ENCODE measurements at regions not wholly inside any gene's neighbourhood (a gene's known extent, or its start where the extent isn't known, plus 50 kb on each side); places are given as distances from the start of the nearest gene placed in this dataset.
A peak's percentile ranks its signal among the peaks of the same experiment; 100 is the strongest.

DNA sequence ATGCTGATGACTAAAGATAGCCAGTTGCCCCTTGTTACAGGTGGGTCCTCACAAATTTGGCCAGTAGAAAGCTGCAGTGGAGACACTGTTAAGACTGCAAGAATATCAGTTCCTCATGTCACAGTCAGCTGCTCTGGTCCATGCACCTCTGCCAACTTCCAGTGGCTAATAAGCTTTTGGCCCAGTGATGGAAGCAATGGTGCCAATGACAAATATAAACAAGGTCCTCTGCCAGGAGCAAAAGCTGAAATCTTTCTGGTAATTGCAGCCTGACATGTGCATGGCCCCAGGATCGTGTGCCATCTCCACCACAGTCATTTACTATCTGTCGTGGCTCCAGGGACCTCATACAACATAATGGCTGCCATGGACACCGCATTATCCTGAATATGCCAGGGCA lies 85.4 kb upstream of the TMEM260 start:
- Histone ChIP-seq H3K79me2 (ENCODE audit: insufficient read depth, low read length) (no peaks in the 10 kb centered on the region), H3K4me3 (ENCODE audit: low read depth in 1 of 2, low read length in 2 of 2) (no peak overlapping the region), H3K4me2 (ENCODE audit: insufficient read depth, low read length) (no peak overlapping the region), H3K36me3 (ENCODE audit: insufficient read depth, low read length) (no peaks in the 10 kb centered on the region), H3K9ac (ENCODE audit: low read depth, low read length) (no peak overlapping the region), H3K4me1 (ENCODE audit: insufficient read depth, low read length) (peaks cover 12% of the 10 kb centered on the region), H2AFZ (ENCODE audit: low read depth, low read length) (no peak overlapping the region), H3K9me3 (ENCODE audit: insufficient read depth, low read length, severe bottlenecking) (no peaks in the 10 kb centered on the region), H3K27ac (ENCODE audit: low read length) (no peak overlapping the region), H3K27me3 (ENCODE audit: insufficient read depth, low read length, poor library complexity) (no peaks in the 10 kb centered on the region), H4K20me1 (ENCODE audit: insufficient read depth, low read length) (no peaks in the 10 kb centered on the region)
- ATAC-seq (ENCODE audit: insufficient read depth, low read depth): no peak
- TF ChIP-seq, protein P1, sequence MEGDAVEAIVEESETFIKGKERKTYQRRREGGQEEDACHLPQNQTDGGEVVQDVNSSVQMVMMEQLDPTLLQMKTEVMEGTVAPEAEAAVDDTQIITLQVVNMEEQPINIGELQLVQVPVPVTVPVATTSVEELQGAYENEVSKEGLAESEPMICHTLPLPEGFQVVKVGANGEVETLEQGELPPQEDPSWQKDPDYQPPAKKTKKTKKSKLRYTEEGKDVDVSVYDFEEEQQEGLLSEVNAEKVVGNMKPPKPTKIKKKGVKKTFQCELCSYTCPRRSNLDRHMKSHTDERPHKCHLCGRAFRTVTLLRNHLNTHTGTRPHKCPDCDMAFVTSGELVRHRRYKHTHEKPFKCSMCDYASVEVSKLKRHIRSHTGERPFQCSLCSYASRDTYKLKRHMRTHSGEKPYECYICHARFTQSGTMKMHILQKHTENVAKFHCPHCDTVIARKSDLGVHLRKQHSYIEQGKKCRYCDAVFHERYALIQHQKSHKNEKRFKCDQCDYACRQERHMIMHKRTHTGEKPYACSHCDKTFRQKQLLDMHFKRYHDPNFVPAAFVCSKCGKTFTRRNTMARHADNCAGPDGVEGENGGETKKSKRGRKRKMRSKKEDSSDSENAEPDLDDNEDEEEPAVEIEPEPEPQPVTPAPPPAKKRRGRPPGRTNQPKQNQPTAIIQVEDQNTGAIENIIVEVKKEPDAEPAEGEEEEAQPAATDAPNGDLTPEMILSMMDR (IDR thresholded peaks at IDR 0.05; ENCODE audit: borderline replicate concordance, extremely low read depth, low read length, poor library complexity, severe bottlenecking): no peak
- TF ChIP-seq EZH2 (IDR thresholded peaks at IDR 0.05; ENCODE audit: borderline replicate concordance, low read depth, low read length, severe bottlenecking): no peak
- DNase-seq: no peak

DNA sequence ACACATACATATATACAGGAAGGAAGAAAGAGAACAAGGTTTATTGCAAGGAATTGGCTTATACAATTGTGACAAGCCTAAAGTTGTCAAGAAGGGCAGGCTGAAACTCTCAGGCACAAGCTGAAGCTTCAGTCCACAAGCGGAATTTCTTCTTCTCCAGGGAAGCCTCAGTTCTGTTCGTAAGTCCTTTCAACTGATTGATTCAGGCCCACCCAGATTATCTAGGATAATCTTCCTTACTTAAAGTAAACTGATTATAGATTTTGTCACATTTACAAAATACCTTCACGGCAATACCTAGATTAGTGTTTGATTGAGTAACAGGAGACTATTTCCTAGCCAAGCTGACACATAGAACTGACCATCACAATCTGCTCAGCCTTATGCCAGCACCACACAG lies 81.5 kb upstream of the TMEM260 start:
- Histone ChIP-seq H4K20me1 (ENCODE audit: insufficient read depth, low read length) (no peaks in the 10 kb centered on the region), H3K9me3 (ENCODE audit: insufficient read depth, low read length, severe bottlenecking) (no peaks in the 10 kb centered on the region), H3K9ac (ENCODE audit: low read depth, low read length) (no peak overlapping the region), H3K4me2 (ENCODE audit: insufficient read depth, low read length) (no peak overlapping the region), H3K36me3 (ENCODE audit: insufficient read depth, low read length) (no peaks in the 10 kb centered on the region), H3K79me2 (ENCODE audit: insufficient read depth, low read length) (no peaks in the 10 kb centered on the region), H2AFZ (ENCODE audit: low read depth, low read length) (no peak overlapping the region), H3K27ac (ENCODE audit: low read length) (no peak overlapping the region), H3K4me3 (ENCODE audit: low read depth in 1 of 2, low read length in 2 of 2) (no peak overlapping the region), H3K4me1 (ENCODE audit: insufficient read depth, low read length) (peaks cover 7% of the 10 kb centered on the region), H3K27me3 (ENCODE audit: insufficient read depth, low read length, poor library complexity) (no peaks in the 10 kb centered on the region)
- TF ChIP-seq, protein P1 (IDR thresholded peaks at IDR 0.05; ENCODE audit: borderline replicate concordance, extremely low read depth, low read length, poor library complexity, severe bottlenecking): no peak
- no peak for TF ChIP-seq EZH2 (IDR thresholded peaks at IDR 0.05; ENCODE audit: borderline replicate concordance, low read depth, low read length, severe bottlenecking)
- ATAC-seq (ENCODE audit: insufficient read depth, low read depth) (no peak), DNase-seq (no peak)

GRCh38 chr14:56501909-56502530 lies 77.6 kb upstream of the TMEM260 start:
- TF ChIP-seq, protein P1 (IDR thresholded peaks at IDR 0.05; ENCODE audit: borderline replicate concordance, extremely low read depth, low read length, poor library complexity, severe bottlenecking): no peak
- TF ChIP-seq EZH2 (IDR thresholded peaks at IDR 0.05; ENCODE audit: borderline replicate concordance, low read depth, low read length, severe bottlenecking): no peak
- Histone ChIP-seq H3K4me1 (ENCODE audit: insufficient read depth, low read length) (peaks cover 7% of the 10 kb centered on the region), H3K27me3 (ENCODE audit: insufficient read depth, low read length, poor library complexity) (peaks cover 5% of the 10 kb centered on the region), H3K36me3 (ENCODE audit: insufficient read depth, low read length) (no peaks in the 10 kb centered on the region), H3K4me2 (ENCODE audit: insufficient read depth, low read length) (0 out of 2 replicates have a peak overlapping the region, but pooled peaks have one; percentile 19), H3K4me3 (ENCODE audit: low read depth in 1 of 2, low read length in 2 of 2) (no peak overlapping the region), H3K9me3 (ENCODE audit: insufficient read depth, low read length, severe bottlenecking) (no peaks in the 10 kb centered on the region), H3K27ac (ENCODE audit: low read length) (no peak overlapping the region), H4K20me1 (ENCODE audit: insufficient read depth, low read length) (no peaks in the 10 kb centered on the region), H3K79me2 (ENCODE audit: insufficient read depth, low read length) (no peaks in the 10 kb centered on the region), H3K9ac (ENCODE audit: low read depth, low read length) (no peak overlapping the region), H2AFZ (ENCODE audit: low read depth, low read length) (peak overlapping the region; percentile 26; the same call in 1 of the 2 replicates)
- no peak for ATAC-seq (ENCODE audit: insufficient read depth, low read depth)
- no peak for DNase-seq

All from DND-41 (cell line).